WERI-Rb-1 (cell line): ENCODE measurements at regions not wholly inside any gene's neighbourhood (a gene's known extent, or its start where the extent isn't known, plus 50 kb on each side); places are given as distances from the start of the nearest gene placed in this dataset.
"Not testable (repeated sequence)": the region's sequence is repeated elsewhere in the genome, so short reads cannot be mapped to it uniquely, and the experiment has no call there.

Source experiments
- DNase-seq: peaks from one replicate; pipeline ENCODE4 v3.0.0-alpha.2; 2020
- H3K27ac ChIP-seq: fragments of 250-450 bp; sonication (Bioruptor Pico); 2 replicates; pipeline ENCODE4 v1.5.1; 2020; ENCODE audit warnings: mild to moderate bottlenecking, moderate library complexity
- H3K27me3 ChIP-seq: fragments of 250-450 bp; sonication (Bioruptor Pico); 2 replicates; pipeline ENCODE4 v1.5.1; 2021; ENCODE audit warnings: mild to moderate bottlenecking, low read depth, moderate library complexity; ENCODE audit not compliant: insufficient read depth, severe bottlenecking
- H3K36me3 ChIP-seq: fragments of 250-450 bp; sonication (Bioruptor Pico); 2 replicates; pipeline ENCODE4 v1.5.1; 2020; ENCODE audit warnings: mild to moderate bottlenecking, moderate library complexity
- H3K4me3 ChIP-seq: 2 replicates; pipeline ENCODE4 v1.5.1; 2011; ENCODE audit warnings: low read depth, mild to moderate bottlenecking, control low read depth, low read length
- H3K9me3 ChIP-seq: fragments of 250-450 bp; sonication (Bioruptor Pico); 2 replicates; pipeline ENCODE4 v1.5.1; 2021; ENCODE audit warnings: mild to moderate bottlenecking, moderate library complexity; ENCODE audit not compliant: severe bottlenecking
- CTCF ChIP-seq: IDR thresholded peaks from 2 replicates; pipeline ENCODE4 v1.5.1; 2011; ENCODE audit warnings: low read depth, mild to moderate bottlenecking, control low read depth, inconsistent platforms, low read length

- Histone ChIP-seq H3K9me3 (no peaks in the 10 kb centered on the region), H3K27ac (no peak overlapping the region), H3K4me3 (no peak overlapping the region), H3K27me3 (no peaks in the 10 kb centered on the region), H3K36me3 (no peaks in the 10 kb centered on the region)
- no peak for TF ChIP-seq CTCF
- DNase-seq: no peak
Observed at GRCh38 chr2:8442833-8443486, 238.9 kb upstream of the ID2 start.

GRCh38 chr2:8445580-8445979 is 236.3 kb upstream of the ID2 start:
- H3K36me3 ChIP-seq: no peaks in the 10 kb centered on the region
- no peak overlapping the region for H3K4me3 ChIP-seq
- no peaks in the 10 kb centered on the region for H3K27me3 ChIP-seq
- no peak for DNase-seq
- no peaks in the 10 kb centered on the region for H3K9me3 ChIP-seq
- no peak for TF ChIP-seq CTCF
- H3K27ac ChIP-seq: no peak overlapping the region

- not testable (repeated sequence) for H3K27me3 ChIP-seq, H3K4me3 ChIP-seq, H3K36me3 ChIP-seq, H3K9me3 ChIP-seq, DNase-seq, H3K27ac ChIP-seq
Observed at GRCh38 chr2:8446751-8447150, 235.1 kb upstream of the ID2 start.

GRCh38 chr2:8447610-8448221 is 234.1 kb upstream of the ID2 start:
- no peak for DNase-seq
- Histone ChIP-seq H3K9me3 (peaks cover 5% of the 10 kb centered on the region), H3K27me3 (no peaks in the 10 kb centered on the region), H3K27ac (no peak overlapping the region), H3K4me3 (no peak overlapping the region), H3K36me3 (no peaks in the 10 kb centered on the region)
- TF ChIP-seq CTCF: no peak

GRCh38 chr2:8448824-8449556 is 232.9 kb upstream of the ID2 start:
- TF ChIP-seq CTCF: no peak
- Histone ChIP-seq H3K9me3 (peaks cover 5% of the 10 kb centered on the region), H3K4me3 (no peak overlapping the region), H3K27me3 (no peaks in the 10 kb centered on the region), H3K27ac (no peak overlapping the region), H3K36me3 (no peaks in the 10 kb centered on the region)
- no peak for DNase-seq

- DNase-seq: no peak
- no peak overlapping the region for H3K27ac ChIP-seq
- no peaks in the 10 kb centered on the region for H3K36me3 ChIP-seq
- no peak overlapping the region for H3K4me3 ChIP-seq
- H3K9me3 ChIP-seq: peaks cover 5% of the 10 kb centered on the region
- no peak for TF ChIP-seq CTCF
- H3K27me3 ChIP-seq: no peaks in the 10 kb centered on the region
Observed at GRCh38 chr2:8451273-8451672, 230.6 kb upstream of the ID2 start.
